RWPE1 (cell line): ENCODE measurements at regions not wholly inside any gene's neighbourhood (a gene's known extent, or its start where the extent isn't known, plus 50 kb on each side); places are given as distances from the start of the nearest gene placed in this dataset.

Experiments
- CTCF ChIA-PET: fragments of 350-600 bp; sonication (Branson Sonifier 250); formaldehyde crosslinking; extraction: SDS; loops from one replicate; lab custom pipeline; 2021; lab: Yijun Ruan, JAX
- POLR2A ChIA-PET: fragments of 400-600 bp; formaldehyde crosslinking; extraction: SDS; loops from one replicate; lab custom pipeline; 2020; ENCODE audit warnings: antibody characterized with exemption; ENCODE audit not compliant: low non-redundant PET; lab: Yijun Ruan, JAX
- DNase-seq: peaks from one replicate; pipeline ENCODE4 v3.0.0; 2012; ENCODE audit warnings: low spot score
- H3K27ac ChIP-seq: fragments of 450-650 bp; 2 replicates; pipeline ENCODE4 v1.5.1; 2017
- CTCF ChIP-seq: fragments of 450-650 bp; conservative IDR thresholded peaks from 2 replicates; pipeline ENCODE4 v1.5.1; 2017; ENCODE audit warnings: low read depth, mild to moderate bottlenecking

DNA sequence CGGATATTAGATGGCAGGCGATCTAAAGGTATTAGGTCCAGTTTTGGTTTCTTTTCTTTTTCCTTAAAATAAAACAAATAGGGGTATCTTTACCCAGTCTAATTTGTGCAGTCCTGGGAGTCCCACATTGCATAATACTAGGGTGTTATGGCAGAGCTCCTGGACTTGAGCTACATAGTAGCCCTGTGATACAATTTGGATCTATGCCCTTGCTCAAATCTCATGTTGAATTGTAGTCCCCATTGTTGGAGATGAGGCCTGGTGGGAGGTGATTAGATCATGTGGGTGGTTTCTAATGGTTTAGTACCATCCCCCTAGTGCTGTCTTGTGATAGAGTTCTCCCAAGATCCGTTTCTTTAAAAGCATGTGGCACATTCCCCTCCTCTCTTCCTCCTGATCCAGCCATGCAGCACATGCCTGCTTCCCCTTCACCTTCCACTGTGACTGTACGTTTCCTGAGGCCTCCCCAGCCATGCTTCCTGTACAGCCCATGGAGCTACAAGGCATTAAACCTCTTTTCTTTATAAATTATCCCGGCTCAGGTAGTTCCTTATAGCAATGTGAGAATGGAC is 141.9 kb downstream of the RPS24 start:
- no peak overlapping the region for H3K27ac ChIP-seq
- ChIA-PET POLR2A (no interaction called here), CTCF (no interaction called here)
- no peak for TF ChIP-seq CTCF
- DNase-seq = no peak

- ChIA-PET CTCF (interaction anchor here (1.7 kb wide), 1 partner anchor 129 kb away, joined by 5 read pairs; no protein-coding TSS in a partner anchor), POLR2A (no interaction called here)
- TF ChIP-seq CTCF = no peak
- no peak for DNase-seq
- no peak overlapping the region for H3K27ac ChIP-seq
These were observed 143.0 kb downstream of the RPS24 start for GRCh38 chr10:78176320-78177317.

DNA sequence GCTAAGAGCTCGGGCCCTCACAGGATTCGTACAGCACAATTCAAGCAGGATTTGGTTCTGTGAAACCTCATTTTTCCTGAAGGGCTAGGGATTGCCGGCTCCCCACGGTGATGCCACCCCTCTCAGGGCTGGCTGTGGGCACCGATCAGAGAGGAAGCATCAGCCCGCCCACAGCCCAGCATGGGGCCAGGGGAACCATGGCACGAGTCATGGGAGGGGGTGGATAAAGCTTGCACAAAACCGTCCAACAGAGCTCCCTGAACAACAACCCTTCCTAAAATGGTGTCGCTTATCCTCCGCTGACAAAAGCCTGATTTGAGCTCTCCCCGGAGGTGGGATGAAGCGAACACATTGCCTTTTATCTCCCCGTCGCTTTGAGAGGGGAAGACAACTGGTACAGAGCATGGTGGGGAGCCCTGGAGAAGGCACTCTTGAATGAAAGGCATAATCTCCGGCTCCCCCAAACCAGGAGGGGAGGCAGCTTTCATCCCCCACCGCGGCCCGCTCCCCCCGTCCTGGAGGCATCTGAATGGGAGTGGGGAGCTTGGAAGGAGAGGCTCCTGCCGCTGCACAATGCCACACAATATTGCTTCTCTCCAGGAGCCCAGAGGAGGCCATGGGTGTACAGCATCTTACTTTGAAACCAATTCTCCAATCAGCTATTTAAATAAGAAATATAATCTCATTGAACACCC is 144.0 kb downstream of the RPS24 start:
- CTCF ChIA-PET = interaction anchor here (1.0 to 1.7 kb wide), 2 partner anchors 9 to 130 kb away, joined by 3 to 5 read pairs; no protein-coding TSS in a partner anchor

DNA sequence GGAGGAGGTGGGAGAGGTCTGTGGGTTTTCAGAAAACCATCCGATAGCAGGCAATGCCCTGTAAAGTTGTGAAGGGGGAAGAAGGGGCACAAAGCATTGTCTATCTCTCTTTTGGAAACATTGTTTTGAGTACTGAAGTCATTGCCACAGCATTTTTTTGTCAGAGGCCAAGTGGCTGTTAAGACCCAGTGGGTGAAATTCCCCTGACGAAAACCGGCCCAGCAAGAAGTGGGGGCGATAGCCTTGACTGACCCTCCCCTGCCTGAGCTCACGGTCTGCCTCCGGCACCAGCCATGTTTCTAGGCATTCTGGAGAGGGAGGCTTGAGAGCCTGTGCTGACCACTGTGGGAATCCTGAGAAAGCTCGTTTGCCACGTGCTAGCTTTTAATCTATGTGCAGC is 144.7 kb downstream of the RPS24 start:
- H3K27ac ChIP-seq = no peak overlapping the region
- ChIA-PET CTCF (interaction anchor here (1.0 to 1.7 kb wide), 2 partner anchors 8 to 131 kb away, joined by 3 to 5 read pairs; no protein-coding TSS in a partner anchor), POLR2A (no interaction called here)
- DNase-seq = no peak
- no peak for TF ChIP-seq CTCF

More for the DNA sequence above, 144.0 kb downstream of the RPS24 start:
- no peak overlapping the region for H3K27ac ChIP-seq
- DNase-seq = no peak
- TF ChIP-seq CTCF = no peak
- POLR2A ChIA-PET = no interaction called here

DNA sequence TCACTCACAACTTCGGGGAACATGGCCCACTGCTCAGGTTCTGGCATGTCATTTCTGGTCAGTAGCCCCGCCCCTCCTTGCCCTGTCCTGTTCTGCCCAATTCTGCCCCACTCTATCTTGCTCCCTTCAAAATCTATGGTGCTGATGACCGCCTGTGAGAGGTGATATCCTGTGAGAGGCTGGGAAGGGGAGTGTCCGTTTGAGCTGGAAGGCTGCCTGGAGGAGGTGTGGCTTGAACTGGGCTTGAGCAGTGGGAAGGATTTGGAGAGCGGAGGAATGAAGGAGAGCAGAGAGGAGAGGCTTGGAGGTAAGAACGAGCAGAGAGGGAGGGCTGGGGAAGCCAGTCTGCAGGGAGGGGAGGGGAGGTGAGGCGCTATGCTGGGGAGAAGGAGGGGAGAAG is 145.3 kb downstream of the RPS24 start:
- POLR2A ChIA-PET = no interaction called here
- no peak for TF ChIP-seq CTCF
- DNase-seq = peak; percentile 26
- CTCF ChIA-PET = interaction anchor here (0.6 to 1.7 kb wide), 3 partner anchors 60 to 132 kb away, joined by 3 to 5 read pairs (median 4); no protein-coding TSS in a partner anchor
- H3K27ac ChIP-seq = no peak overlapping the region
